ENCODE measurements at regions not wholly inside any gene's neighbourhood (a gene's known extent, or its start where the extent isn't known, plus 50 kb on each side); places are given as distances from the start of the nearest gene placed in this dataset.

DNA sequence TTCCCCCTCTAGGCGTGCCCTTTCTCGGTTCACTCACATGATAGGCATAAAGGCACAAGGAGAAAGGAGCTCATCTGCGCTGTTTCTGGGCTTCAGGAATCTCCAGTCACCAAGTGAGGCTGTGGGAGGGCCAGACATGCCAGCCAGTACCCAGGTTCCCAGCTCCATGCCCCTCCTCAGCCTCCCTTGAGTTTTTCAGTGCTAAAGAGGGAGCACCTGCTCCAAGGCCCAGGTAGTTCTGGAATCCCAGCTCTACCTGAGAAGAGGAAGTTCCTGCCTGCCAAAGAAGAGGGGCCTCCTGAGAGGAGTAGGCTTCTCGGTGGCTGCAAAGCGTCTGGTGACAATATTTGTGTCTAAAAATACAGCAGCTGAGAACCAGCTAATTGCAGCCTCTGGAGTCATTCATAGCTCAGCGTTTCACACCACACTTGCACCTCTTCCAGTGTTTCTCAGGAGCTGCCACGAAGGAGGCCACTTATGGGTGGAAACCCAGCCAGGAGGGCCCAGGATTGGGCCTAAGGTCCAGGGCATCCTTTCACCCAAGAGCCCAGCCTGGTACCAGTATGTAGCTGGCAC lies 197.4 kb downstream of the TRIM29 start:
- TF ChIP-seq EZH2 (IDR thresholded peaks at IDR 0.05; ENCODE audit: insufficient read depth, poor library complexity, severe bottlenecking) (no peak), EZH2phosphoT487 (IDR thresholded peaks at IDR 0.05; ENCODE audit: insufficient read depth, low read depth) (no peak)

All from GM23248 (cell line).